ENCODE measurements at regions not wholly inside any gene's neighbourhood (a gene's known extent, or its start where the extent isn't known, plus 50 kb on each side); places are given as distances from the start of the nearest gene placed in this dataset.

GRCh38 chr3:116579840-116580239 lies 129.7 kb upstream of the TUSC7 start (continued):
- TF ChIP-seq CTBP2 (IDR thresholded peaks at IDR 0.05; ENCODE audit: borderline replicate concordance, insufficient read depth, insufficient read length, low read length) (no peak), RBBP5 (IDR thresholded peaks at IDR 0.05; ENCODE audit: borderline replicate concordance, low read depth, low read length) (no peak), TBP (IDR thresholded peaks at IDR 0.05; ENCODE audit: low read depth, low read length) (no peak), CREB1 (IDR thresholded peaks at IDR 0.05) (0 out of 2 replicates have a peak, but pooled peaks have one; percentile 29), RAD21 (IDR thresholded peaks at IDR 0.05 in 1 of 2, conservative IDR thresholded peaks at IDR 0.05 in 1 of 2; ENCODE audit: low read depth in 2 of 2, low read length in 2 of 2) (no peak), SRF (IDR thresholded peaks at IDR 0.05; ENCODE audit: low read depth, low read length) (no peak), POLR2AphosphoS5 (IDR thresholded peaks at IDR 0.05; ENCODE audit: low read depth, low read length) (no peak), CHD7 (IDR thresholded peaks at IDR 0.05; ENCODE audit: insufficient replicate concordance, low read length) (no peak), CTCF (IDR thresholded peaks at IDR 0.05; ENCODE audit: control extremely low read depth in 1 of 3, insufficient read depth in 1 of 3, low read depth in 1 of 3, low read length in 3 of 3) (no peak)

Measured in H1 (cell line).